ENCODE measurements at regions not wholly inside any gene's neighbourhood (a gene's known extent, or its start where the extent isn't known, plus 50 kb on each side); places are given as distances from the start of the nearest gene placed in this dataset.

- no peak for DNase-seq
- Histone ChIP-seq H3K27me3 (no peaks in the 10 kb centered on the region), H3K4me3 (no peak overlapping the region), H3K36me3 (no peaks in the 10 kb centered on the region), H3K4me1 (no peaks in the 10 kb centered on the region), H3K27ac (no peak overlapping the region), H3K9me3 (no peaks in the 10 kb centered on the region)
- intact Hi-C loops (cut with DNase I; ENCODE audit: low total_unique reads), result no loop called here
- TF ChIP-seq POLR2A (IDR thresholded peaks at IDR 0.05) (no peak), CTCF (IDR thresholded peaks at IDR 0.05) (no peak)
These were observed 770.8 kb downstream of the DSC3 start for GRCh38 chr18:30271716-30272115.

GRCh38 chr18:30265190-30265589 is 777.4 kb downstream of the DSC3 start:
- DNase-seq, result no peak
- intact Hi-C loops (cut with DNase I; ENCODE audit: low total_unique reads), result no loop called here
- H3K27ac ChIP-seq, result no peak overlapping the region

GRCh38 chr18:30254331-30254730 is 788.2 kb downstream of the DSC3 start:
- TF ChIP-seq CTCF (IDR thresholded peaks at IDR 0.05) (no peak), POLR2A (IDR thresholded peaks at IDR 0.05) (no peak)
- intact Hi-C loops (cut with DNase I; ENCODE audit: low total_unique reads), result no loop called here
- no peaks in the 10 kb centered on the region for H3K27me3 ChIP-seq
- no peak overlapping the region for H3K4me3 ChIP-seq
- no peaks in the 10 kb centered on the region for H3K4me1 ChIP-seq
- no peaks in the 10 kb centered on the region for H3K36me3 ChIP-seq
- H3K27ac ChIP-seq, result no peak overlapping the region
- H3K9me3 ChIP-seq, result no peaks in the 10 kb centered on the region
- no peak for DNase-seq

More at GRCh38 chr18:30265190-30265589, 777.4 kb downstream of the DSC3 start:
- Histone ChIP-seq H3K36me3 (peaks cover 0 to 3% of the 10 kb centered on the region in 2 donors), H3K4me1 (no peaks in the 10 kb centered on the region), H3K27me3 (no peaks in the 10 kb centered on the region), H3K9me3 (no peaks in the 10 kb centered on the region), H3K4me3 (no peak overlapping the region)
- TF ChIP-seq CTCF (IDR thresholded peaks at IDR 0.05) (no peak), POLR2A (IDR thresholded peaks at IDR 0.05) (no peak)

GRCh38 chr18:30248056-30248455 is 794.5 kb downstream of the DSC3 start:
- TF ChIP-seq POLR2A (IDR thresholded peaks at IDR 0.05), result no peak
- no peak for TF ChIP-seq CTCF (IDR thresholded peaks at IDR 0.05)
- Histone ChIP-seq H3K4me3 (no peak overlapping the region), H3K27me3 (no peaks in the 10 kb centered on the region), H3K9me3 (no peaks in the 10 kb centered on the region), H3K4me1 (no peaks in the 10 kb centered on the region), H3K36me3 (no peaks in the 10 kb centered on the region), H3K27ac (no peak overlapping the region)
- no peak for DNase-seq
- intact Hi-C loops (cut with DNase I; ENCODE audit: low total_unique reads), result no loop called here

- intact Hi-C loops (cut with DNase I; ENCODE audit: low total_unique reads), result no loop called here
- no peak overlapping the region for H3K27ac ChIP-seq
- DNase-seq, result no peak
- no peaks in the 10 kb centered on the region for H3K36me3 ChIP-seq
- no peaks in the 10 kb centered on the region for H3K9me3 ChIP-seq
- H3K4me3 ChIP-seq, result no peak overlapping the region
- TF ChIP-seq POLR2A (IDR thresholded peaks at IDR 0.05) (no peak), CTCF (IDR thresholded peaks at IDR 0.05) (no peak)
- no peaks in the 10 kb centered on the region for H3K27me3 ChIP-seq
- H3K4me1 ChIP-seq, result no peaks in the 10 kb centered on the region
These were observed 796.6 kb downstream of the DSC3 start for GRCh38 chr18:30245766-30246455.

Measured in uterus (tissue), 3 donors.